Right lobe of liver (tissue), 4 donors: ENCODE measurements at regions not wholly inside any gene's neighbourhood (a gene's known extent, or its start where the extent isn't known, plus 50 kb on each side); places are given as distances from the start of the nearest gene placed in this dataset.

Experiments
- POLR2A ChIP-seq: fragments of 450-650 bp; IDR thresholded peaks from one replicate; pipeline ENCODE4 v1.6.1; 2017; ENCODE audit warnings: antibody characterized with exemption, mild to moderate bottlenecking
- TF ChIP-seq, protein P1 (sequence below), 4 donors: fragments of 200-600 bp in 3 of 4; fragments of 450-650 bp in 1 of 4; IDR thresholded peaks; one replicate each; pipeline versions ENCODE4 v1.5.1 to v1.8.0; 2016 to 2022; ENCODE audit warnings: antibody characterized with exemption in 4 of 4, mild to moderate bottlenecking in 2 of 4
- donor health status: DM: no; HTN: no; CAD: no.
- donor health status: DM: no; HTN: no; CAD: no.
- donor health status: DM: no; HTN: yes; CAD: no.

DNA sequence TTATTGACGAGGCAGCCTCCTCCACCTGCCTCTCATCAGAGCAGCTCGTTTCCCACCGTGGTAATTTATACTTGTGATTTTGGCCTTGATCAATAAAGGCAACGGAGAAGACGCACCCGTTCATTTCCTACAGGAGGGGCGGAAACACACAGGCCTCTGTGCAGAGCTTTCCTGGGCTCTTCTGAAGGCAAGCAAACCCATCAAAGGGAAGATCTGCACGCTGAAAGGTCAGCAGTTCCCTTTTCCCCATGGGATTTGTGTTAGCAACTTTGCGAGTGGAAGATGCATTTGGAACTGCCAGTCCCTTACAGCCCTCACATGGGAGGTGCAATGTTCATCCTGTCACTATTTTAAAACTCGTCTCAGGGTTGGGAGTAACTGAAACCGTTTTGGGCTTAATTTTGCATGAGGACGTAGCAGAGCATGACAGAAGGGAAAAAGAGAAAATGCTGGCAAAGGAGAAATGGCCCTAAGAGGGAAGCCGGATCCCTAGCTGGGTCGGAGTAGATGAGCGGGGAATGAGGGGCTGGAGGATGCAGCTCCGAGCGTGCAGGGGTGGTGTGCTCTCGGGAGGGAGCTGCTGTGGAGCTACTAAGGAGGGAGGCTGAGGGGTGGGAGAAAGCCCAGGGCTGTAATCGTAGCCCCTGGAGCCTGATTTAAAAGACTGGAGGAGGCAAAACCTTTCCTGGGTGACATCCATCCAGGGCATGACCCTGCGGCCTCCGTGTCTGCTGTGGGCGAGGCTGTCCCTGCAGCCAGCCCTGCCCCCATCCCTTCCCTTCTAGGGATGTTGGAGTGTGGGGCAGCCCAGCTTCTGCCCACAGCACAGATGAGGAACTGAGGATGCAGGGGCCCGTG, 111.1 kb upstream of the FAM20C start:
- TF ChIP-seq POLR2A, result no peak
- TF ChIP-seq, protein P1, sequence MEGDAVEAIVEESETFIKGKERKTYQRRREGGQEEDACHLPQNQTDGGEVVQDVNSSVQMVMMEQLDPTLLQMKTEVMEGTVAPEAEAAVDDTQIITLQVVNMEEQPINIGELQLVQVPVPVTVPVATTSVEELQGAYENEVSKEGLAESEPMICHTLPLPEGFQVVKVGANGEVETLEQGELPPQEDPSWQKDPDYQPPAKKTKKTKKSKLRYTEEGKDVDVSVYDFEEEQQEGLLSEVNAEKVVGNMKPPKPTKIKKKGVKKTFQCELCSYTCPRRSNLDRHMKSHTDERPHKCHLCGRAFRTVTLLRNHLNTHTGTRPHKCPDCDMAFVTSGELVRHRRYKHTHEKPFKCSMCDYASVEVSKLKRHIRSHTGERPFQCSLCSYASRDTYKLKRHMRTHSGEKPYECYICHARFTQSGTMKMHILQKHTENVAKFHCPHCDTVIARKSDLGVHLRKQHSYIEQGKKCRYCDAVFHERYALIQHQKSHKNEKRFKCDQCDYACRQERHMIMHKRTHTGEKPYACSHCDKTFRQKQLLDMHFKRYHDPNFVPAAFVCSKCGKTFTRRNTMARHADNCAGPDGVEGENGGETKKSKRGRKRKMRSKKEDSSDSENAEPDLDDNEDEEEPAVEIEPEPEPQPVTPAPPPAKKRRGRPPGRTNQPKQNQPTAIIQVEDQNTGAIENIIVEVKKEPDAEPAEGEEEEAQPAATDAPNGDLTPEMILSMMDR (IDR thresholded peaks at IDR 0.05), result no peak
